Activated CD4-positive, alpha-beta T cell treated with anti-CD3 and anti-CD28 coated beads, Interleukin-2, amount 50 U/mL, for 24 hours (primary cell): ENCODE measurements at regions not wholly inside any gene's neighbourhood (a gene's known extent, or its start where the extent isn't known, plus 50 kb on each side); places are given as distances from the start of the nearest gene placed in this dataset.

Experiments used
- DNase-seq, 2 donors: peaks; one replicate each; pipeline ENCODE4 v3.0.0-alpha.2; 2020; ENCODE audit warnings: low read depth in 1 of 2, low spot score in 1 of 2

- DNase-seq = no peak
Measured at GRCh38 chr2:18684206-18685038, 95.1 kb upstream of the NT5C1B start.

GRCh38 chr2:18682681-18683080 lies 93.3 kb upstream of the NT5C1B start:
- no peak for DNase-seq

GRCh38 chr2:18677280-18677679 lies 87.9 kb upstream of the NT5C1B start:
- no peak for DNase-seq

DNA sequence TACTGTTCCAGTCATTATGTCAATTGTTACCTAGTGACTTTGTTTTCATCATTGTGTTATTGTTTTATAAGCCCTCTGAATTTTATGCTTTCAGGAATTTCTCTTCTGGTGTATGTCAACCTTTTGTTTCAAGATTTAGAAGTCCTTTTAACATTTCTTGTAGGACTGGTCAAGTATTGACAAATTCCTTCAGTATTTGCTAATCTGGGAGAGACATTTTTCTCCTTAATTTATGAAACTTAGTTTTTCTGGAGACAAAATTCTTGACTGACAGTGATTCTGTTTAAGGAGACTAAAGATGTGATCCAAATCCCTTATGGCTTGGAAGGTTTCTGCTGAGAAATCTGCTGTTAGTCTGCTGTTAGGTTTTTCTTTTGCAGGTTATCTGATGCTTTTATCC lies 84.9 kb upstream of the NT5C1B start:
- DNase-seq = no peak

DNA sequence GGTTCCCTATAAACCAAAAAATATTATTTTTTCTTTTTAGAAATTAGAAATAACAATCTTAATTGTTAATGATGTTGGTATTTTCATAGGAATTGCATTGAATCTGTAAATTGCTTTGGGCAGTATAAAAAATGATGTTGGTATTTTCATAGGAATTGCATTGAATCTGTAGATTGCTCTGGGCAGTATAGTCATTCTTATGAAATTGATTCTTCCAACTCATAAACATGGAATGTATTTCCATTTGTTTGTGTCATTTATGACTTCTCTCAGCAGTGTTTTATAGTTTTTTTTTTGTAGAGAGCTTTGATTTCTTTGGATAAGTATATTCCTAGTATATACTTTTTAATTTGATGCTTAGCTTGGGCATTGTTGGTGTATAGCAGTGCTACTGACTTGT lies 82.0 kb upstream of the NT5C1B start:
- DNase-seq = no peak

- DNase-seq = no peak
Measured at GRCh38 chr2:18668221-18668620, 78.9 kb upstream of the NT5C1B start.

DNA sequence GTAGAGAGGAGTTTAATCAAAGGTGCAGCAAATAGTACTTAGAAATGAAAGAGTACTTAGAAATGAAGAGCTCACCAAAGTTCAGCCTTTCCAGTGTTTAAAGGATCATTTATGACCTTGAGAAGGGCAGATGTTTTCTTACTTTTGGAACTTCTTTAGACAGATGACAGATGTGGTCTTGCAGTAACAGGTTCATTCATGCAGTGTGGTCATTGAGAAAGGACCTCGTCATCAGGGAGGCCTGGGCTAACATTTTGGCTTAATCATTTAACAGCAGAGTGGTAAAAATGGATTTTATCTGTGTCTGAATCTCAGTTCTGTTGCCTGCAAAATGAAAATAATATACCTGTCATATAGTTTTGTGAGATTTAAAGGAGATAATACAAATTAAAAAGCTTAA lies 75.1 kb upstream of the NT5C1B start:
- DNase-seq = no peak

GRCh38 chr2:18663861-18664260 lies 74.5 kb upstream of the NT5C1B start:
- no peak for DNase-seq

DNA sequence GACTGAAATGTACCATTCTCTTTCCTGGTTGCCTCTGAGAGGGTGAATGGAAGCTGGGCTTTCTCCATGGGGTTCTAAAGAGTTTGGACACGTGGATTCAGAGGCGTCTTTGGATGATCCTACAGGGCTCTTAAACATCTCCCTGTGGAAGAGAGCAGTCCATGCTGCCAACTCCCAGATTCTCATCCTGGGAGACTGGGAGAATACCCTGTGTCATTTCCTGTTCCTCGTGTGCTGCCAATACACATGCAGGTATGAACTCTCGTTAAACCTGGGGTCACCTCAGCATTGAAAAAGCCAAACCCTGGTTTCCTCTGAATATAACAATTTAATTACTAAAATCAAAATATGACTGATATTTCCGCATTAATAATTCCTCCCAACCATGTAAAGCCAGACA lies 73.3 kb upstream of the NT5C1B start:
- DNase-seq = no peak

DNA sequence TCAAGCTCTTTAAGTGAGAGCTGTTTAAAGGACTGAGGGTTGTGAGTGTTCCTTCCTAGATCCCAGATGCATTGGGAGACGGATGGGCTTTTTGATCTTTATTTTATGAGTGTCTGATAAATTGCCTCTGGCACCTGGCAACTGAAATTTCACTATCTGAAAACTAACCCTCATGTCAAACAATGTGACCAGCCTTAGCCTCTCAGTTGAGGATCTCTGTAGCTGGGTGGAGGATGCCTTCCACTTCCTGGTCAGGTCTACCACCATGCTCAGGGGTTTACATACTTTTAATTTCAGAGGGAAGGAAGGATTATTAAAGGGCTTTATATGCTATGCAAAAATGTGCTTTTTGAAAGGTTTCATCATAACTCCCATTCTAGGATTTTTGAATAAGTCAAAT lies 70.5 kb upstream of the NT5C1B start:
- no peak for DNase-seq

GRCh38 chr2:18656048-18656447 lies 66.7 kb upstream of the NT5C1B start:
- no peak for DNase-seq

DNA sequence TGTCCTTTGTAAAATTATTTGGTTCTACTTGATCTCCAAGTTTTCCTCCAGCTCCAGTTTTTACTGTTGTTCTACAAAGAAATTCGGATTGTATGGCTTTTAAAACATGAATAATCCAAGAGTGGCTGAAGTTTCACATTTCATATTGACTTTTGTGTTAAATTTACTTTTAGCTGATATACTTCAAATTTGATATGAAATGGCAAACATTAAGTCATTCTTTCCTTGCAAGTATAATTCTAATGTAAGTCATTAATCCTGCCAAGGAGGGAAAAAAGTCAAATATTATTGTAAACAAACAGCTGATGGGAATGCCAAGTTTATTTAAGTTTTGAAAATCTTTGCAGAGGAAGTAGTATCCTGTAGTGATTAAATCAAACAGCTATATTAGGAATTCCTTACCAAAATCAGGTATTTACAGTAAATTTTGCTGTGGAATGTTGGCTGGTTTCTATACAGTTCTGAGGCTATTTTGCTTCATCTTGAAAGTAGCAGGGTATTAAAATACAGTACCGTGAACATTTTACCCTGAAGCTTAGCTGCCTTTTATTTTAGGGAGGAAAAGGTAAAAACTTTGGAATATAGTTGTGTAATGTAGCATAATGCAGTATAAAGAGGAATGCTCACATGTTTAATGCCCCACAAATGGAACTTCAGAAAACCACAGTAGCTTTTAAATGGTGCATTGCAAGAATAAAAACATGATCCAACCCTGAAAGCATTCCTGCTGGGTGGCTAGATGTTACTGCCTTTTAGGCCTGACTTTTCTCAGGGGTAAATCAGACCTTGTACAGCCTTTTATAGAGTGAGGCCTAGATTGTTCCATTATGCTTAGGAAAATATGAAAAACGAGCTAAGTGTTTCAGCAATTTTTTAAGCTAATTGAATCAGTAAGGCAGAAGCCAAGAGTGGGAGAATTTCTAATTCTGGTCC lies 62.7 kb upstream of the NT5C1B start:
- DNase-seq = no peak

GRCh38 chr2:18650221-18650620 lies 60.9 kb upstream of the NT5C1B start:
- DNase-seq = no peak

- no peak for DNase-seq
Measured at GRCh38 chr2:18649502-18650135, 60.2 kb upstream of the NT5C1B start.

DNA sequence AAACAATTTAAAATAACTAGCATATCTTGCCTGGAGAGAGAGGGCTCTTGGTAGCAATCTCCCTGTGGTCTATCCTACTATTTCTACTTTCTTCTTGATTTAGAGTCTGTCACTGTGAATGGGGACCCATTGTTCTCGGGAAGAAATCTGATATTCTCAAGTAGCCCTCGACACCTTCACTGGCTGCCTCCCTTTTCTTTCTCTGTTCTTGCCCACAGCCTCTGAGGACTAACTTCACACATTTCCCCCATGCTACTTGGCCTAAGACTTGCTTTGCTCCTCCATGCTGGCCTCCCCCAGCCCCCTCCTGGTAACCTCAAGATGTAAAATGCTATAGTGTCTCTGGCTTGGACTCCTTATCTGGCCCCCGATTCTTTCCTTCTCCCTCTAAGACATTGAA lies 58.8 kb upstream of the NT5C1B start:
- no peak for DNase-seq

DNA sequence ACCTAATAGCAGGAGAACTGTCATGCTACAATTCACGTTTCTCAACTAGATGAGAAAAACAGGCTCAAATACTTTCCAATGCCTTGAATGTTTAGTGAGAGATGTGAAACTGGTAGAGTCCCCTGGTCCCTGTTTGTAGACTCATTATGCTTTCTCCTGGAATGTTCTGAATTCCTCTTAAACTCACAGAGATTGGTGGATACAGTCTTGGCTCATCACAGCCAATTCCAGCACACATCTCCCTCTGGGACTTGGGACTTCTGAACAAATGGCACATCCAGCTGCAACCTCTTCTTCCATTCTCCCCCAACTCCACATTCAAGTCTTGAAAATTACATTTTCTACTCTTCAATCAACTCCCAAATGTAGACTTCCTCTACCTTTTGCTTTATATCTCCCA lies 58.4 kb upstream of the NT5C1B start:
- no peak for DNase-seq

GRCh38 chr2:18645315-18645714 lies 55.9 kb upstream of the NT5C1B start:
- no peak for DNase-seq

GRCh38 chr2:18644115-18644462 lies 54.7 kb upstream of the NT5C1B start:
- DNase-seq = no peak

DNA sequence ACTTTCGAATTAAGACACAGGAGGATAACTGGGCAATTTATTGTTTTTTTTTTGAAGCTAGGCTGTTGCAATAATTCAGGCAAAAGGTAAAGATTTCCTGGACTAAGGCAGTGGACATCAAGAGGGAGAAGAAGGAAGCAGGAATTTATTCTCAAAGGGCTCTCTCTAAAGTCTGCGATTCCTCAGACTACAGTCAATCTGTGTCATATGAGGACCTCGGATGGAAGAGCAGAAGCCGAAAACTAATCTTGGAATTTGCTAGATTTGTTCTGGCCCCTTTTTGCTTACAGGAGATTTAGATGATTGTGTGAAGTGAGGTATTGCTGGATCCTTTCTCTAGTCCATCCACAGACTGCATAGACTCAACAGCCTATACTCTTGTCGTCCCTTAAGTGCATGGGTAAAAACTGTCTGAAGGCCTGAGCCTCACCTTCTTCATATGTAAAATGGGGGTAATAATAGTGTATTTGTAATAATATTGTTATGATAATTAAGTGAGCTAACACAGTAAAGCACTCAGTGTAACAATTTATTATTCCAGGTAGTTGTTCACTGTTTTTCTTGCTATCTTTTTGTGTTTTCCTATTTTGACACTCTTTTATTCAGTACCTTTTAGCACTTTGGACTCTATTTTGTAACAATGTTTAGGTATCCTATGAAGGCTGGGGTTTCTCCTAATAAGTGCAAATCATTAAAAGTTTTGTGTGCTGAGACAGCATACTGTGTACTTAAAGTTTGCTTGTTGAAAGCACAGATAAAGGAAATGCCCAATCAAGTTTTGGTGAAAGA lies 54.2 kb upstream of the NT5C1B start:
- no peak for DNase-seq

DNA sequence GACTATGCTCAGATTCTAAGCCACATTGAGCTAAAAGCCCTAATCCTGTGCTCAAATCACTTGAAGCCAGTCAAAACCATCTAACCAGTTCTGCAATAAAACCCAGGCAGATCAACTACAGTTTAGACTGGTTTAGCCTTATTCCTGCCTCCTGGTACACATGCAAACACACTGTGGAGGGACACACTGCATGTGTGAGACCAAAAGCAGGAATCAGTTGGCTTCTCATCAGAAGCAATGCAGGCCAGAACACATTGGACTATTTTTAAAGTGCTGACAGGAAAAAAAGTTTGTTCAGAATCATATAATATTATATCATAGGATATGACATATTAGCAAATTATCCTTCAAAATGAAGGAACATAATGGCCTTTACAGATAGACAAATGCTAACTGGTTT lies 52.5 kb upstream of the NT5C1B start:
- no peak for DNase-seq
